Psoas muscle (tissue), 7 donors: ENCODE measurements at regions not wholly inside any gene's neighbourhood (a gene's known extent, or its start where the extent isn't known, plus 50 kb on each side); places are given as distances from the start of the nearest gene placed in this dataset.
A peak's percentile ranks its signal among the peaks of the same experiment; 100 is the strongest.
"Not testable (repeated sequence)": the region's sequence is repeated elsewhere in the genome, so short reads cannot be mapped to it uniquely, and the experiment has no call there.

Source experiments
- ATAC-seq, 4 donors: fragments of 200-7000 bp; cut with Tn5 transposase; one replicate each; pipeline ENCODE4 v1.9.1; 2020; ENCODE audit warnings: moderate library complexity in 3 of 4, mild to moderate bottlenecking in 2 of 4
- DNase-seq, 2 donors: peaks; one replicate each; pipeline ENCODE4 v3.0.0-alpha.2; 2020
- H3K27ac ChIP-seq: fragments of 200-600 bp; one replicate; pipeline ENCODE4 v1.8.0; 2022
- H3K27me3 ChIP-seq, 3 donors: fragments of 200-600 bp in 1 of 3; one replicate each; pipeline versions ENCODE4 v1.6.1 to v1.8.0; 2013 to 2022; ENCODE audit warnings: low read length in 2 of 3, mild to moderate bottlenecking in 2 of 3, moderate library complexity in 1 of 3; ENCODE audit not compliant: insufficient read depth in 3 of 3
- H3K36me3 ChIP-seq, 2 donors: fragments of 200-600 bp in 1 of 2; one replicate each; pipeline versions ENCODE4 v1.6.1 to v1.8.0; 2013 to 2022; ENCODE audit warnings: low read depth in 1 of 2, mild to moderate bottlenecking in 1 of 2, moderate library complexity in 1 of 2; ENCODE audit not compliant: insufficient read depth in 1 of 2
- H3K4me1 ChIP-seq: fragments of 200-600 bp; one replicate; pipeline ENCODE4 v1.8.0; 2022
- H3K4me3 ChIP-seq: fragments of 200-600 bp; one replicate; pipeline ENCODE4 v1.8.0; 2022; ENCODE audit warnings: mild to moderate bottlenecking
- H3K9me3 ChIP-seq: fragments of 200-600 bp; one replicate; pipeline ENCODE4 v1.8.0; 2022
- WGBS, 3 donors: extraction: QIAGEN DNeasy Blood & Tissue Kit; methylation state at CpG; one replicate each; pipeline versions ENCODE4 v1.1.6 to v1.1.7; 2013; 5-methylcytosine and 5-hydroxymethylcytosine counted together
- intact Hi-C, 2 donors: fragments of 100-400 bp; cut with DNase I; formaldehyde crosslinking; loops; one replicate each; pipeline versions ENCODE4 v1.11.0 to v1.14.2; 2022
- TF ChIP-seq, protein P1 (sequence below): fragments of 200-600 bp; IDR thresholded peaks from one replicate; pipeline ENCODE4 v1.8.0; 2022; ENCODE audit warnings: antibody characterized with exemption
- donor health status: healthy with polysubstance abuse.
- donor health status: DM: no; HTN: no; CAD: no; lungs with moderate emphysema.
- donor health status: Bipolar disorder and iron deficiency.
- donor health status: healthy.
- donor health status: DM: yes; HTN: yes; CAD: no.
- donor health status: DM: no; HTN: no; CAD: no.
- donor health status: DM: yes; HTN: yes; CAD: no.

DNA sequence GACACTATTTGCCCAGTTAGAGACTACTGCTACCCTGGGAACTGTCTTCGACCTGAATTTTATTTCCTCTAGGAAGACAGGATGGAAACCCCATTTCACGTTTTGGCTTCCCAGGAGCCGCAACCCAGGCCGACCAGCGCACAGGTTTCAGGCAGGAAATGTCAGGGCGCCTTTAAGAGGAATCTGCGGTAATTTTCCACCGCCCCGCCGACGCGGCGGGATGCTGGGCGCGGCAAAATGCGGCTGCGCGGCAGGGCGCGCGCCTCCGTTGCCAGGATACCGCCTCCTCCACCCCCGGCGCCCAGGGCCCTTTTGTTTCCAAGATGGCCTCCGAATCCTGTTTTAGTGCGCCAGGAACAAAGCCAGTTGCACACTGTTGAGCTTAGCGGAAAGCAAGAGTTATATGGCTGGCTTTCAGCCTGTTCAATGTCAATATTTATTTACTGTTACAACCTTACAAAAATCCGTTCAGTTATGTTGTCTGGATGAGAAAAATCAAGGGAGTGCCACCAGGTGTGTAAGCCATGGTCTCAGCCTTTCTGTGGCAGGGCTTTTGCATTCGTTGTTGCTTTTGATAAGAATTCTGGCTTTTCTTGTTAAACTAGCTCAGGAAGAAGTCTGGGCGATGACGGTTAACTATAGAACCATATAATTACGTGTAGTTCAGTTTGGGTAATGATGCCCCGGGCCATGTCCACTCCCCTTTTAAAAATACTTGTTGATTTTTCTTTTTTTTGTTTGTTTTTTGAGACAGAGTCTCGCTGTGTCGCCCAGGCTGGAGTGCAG lies 79.7 kb upstream of the CHD2 start:
- WGBS, 3 donors = 12 to 14% (median 13%) methylated on average over 35 to 36 of the region's 36 CpGs
- Histone ChIP-seq H3K36me3 (no peaks in the 10 kb centered on the region), H3K4me3 (peak overlapping the region; percentile 62), H3K4me1 (peaks cover 12% of the 10 kb centered on the region), H3K27me3 (no peaks in the 10 kb centered on the region), H3K9me3 (no peaks in the 10 kb centered on the region), H3K27ac (peak overlapping the region; percentile 84)
- DNase-seq (peak; percentile 91 to 95), ATAC-seq (peak; percentile 95 to 98 (median 97))
- intact Hi-C loops = no loop called here
- TF ChIP-seq, protein P1, sequence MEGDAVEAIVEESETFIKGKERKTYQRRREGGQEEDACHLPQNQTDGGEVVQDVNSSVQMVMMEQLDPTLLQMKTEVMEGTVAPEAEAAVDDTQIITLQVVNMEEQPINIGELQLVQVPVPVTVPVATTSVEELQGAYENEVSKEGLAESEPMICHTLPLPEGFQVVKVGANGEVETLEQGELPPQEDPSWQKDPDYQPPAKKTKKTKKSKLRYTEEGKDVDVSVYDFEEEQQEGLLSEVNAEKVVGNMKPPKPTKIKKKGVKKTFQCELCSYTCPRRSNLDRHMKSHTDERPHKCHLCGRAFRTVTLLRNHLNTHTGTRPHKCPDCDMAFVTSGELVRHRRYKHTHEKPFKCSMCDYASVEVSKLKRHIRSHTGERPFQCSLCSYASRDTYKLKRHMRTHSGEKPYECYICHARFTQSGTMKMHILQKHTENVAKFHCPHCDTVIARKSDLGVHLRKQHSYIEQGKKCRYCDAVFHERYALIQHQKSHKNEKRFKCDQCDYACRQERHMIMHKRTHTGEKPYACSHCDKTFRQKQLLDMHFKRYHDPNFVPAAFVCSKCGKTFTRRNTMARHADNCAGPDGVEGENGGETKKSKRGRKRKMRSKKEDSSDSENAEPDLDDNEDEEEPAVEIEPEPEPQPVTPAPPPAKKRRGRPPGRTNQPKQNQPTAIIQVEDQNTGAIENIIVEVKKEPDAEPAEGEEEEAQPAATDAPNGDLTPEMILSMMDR = no peak

DNA sequence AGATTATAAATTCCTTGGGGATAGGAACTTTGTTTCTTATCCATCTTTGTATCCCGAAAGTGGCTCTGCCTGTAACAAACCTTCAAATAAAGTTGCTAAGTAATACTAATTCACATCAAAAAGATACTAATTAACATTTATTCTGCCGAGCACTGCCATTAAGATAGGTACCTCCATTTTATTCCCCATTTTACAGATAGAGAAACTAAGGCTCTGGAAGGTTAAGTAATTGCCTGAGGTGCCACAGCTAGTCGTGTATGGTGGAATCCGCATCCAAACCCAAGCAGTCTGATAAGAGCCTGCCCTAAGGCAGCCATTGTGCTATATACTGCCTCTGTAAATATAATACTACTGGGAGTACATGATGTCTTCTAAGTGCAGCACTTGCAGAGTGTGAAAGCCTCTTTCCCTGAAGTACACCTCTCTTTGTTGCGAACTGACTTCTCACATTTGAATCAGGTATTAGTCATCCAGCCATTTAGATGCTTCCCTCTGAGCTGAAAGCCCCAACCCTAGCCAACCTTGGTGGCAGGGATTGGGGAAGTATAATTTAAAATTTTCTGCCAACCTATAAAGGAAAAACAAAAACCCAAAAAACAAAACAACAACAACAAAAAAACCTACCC lies 78.5 kb upstream of the CHD2 start:
- Histone ChIP-seq H3K4me3 (no peak overlapping the region), H3K27me3 (no peaks in the 10 kb centered on the region), H3K4me1 (peaks cover 12% of the 10 kb centered on the region), H3K27ac (no peak overlapping the region), H3K36me3 (no peaks in the 10 kb centered on the region), H3K9me3 (no peaks in the 10 kb centered on the region)
- TF ChIP-seq, protein P1 = no peak
- intact Hi-C loops = no loop called here
- ATAC-seq = peak in 1 of 4 donors; percentile 45
- no peak for DNase-seq
- WGBS, 3 donors = 90 to 96% (median 94%) methylated on average over 5 of the region's 5 CpGs

DNA sequence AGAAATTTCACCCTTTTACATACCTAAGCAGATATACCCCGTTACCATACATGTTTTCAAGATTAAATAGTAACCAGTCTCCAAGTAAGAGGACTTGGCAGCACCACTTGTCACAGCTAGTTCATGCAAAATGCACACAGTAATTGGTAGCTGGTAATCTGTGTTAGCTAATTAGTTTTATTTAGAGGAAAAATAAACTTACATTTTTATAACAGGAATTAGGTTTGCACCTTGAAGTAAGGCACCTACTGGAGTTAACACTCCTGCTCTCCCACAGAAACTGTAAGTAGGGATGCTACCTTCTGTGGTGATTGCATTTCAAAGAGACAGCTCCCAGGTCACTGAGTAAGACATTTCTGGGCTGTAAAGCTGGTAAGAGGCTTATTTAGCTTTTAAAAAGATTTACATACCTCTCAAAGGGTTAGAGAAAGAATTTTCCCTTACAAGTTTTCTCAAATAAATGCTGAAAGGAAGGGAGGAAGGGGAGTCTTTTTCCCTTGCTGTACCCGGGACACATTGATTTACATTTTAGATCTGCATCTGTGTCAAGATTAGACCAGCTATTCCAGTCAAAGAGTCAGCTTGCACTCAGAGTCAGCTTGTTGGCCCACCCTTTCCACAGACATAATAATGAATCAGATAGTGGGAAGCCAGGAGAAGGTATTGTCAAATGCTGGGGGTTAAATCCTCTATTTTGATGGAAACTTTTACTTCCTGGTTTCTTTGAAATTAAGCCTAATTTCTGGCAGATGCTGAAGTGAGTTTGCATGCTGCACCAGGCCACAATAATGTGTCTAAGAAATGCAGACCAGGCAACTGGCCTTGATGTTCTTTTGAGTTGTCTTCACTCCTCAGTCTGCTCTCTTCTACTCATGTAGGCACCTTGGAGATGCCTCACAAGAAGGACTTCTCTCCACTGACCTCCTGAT lies 77.6 kb upstream of the CHD2 start:
- H3K4me3 ChIP-seq = no peak overlapping the region
- no peak for ATAC-seq
- no peaks in the 10 kb centered on the region for H3K27me3 ChIP-seq
- H3K27ac ChIP-seq = no peak overlapping the region
- intact Hi-C loops = no loop called here
- H3K4me1 ChIP-seq = peaks cover 9% of the 10 kb centered on the region
- no peak for DNase-seq
- no peaks in the 10 kb centered on the region for H3K36me3 ChIP-seq
- TF ChIP-seq, protein P1 = no peak
- H3K9me3 ChIP-seq = no peaks in the 10 kb centered on the region
- 46 to 53% (median 53%) methylated on average over 2 of the region's 2 CpGs for WGBS, 3 donors

DNA sequence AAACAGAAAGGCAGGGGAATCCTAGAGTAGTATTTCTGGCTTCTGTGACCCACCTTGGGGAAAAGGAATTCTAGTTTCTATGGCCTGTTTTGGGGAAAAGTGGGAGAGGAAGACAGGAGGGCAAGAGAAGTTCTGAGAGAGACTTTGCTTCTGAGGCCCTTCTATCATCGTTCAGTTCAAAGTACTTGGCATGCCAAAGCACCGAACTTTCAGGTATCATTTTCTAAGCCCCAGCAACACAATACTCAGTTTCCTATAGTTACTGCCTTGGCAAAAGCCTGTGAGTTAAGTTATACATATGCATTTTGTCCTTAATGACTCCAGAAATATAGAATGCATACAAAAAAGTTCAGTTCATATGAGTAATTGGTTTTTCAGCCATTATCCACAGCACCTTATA lies 74.1 kb upstream of the CHD2 start:
- WGBS, 3 donors = 32 to 68% (median 37%) methylated on average over 2 of the region's 2 CpGs
- H3K4me1 ChIP-seq = peaks cover 13% of the 10 kb centered on the region
- DNase-seq = no peak
- no peaks in the 10 kb centered on the region for H3K9me3 ChIP-seq
- TF ChIP-seq, protein P1 = no peak
- intact Hi-C loops = no loop called here
- no peaks in the 10 kb centered on the region for H3K36me3 ChIP-seq
- no peak overlapping the region for H3K4me3 ChIP-seq
- ATAC-seq = no peak
- no peak overlapping the region for H3K27ac ChIP-seq
- H3K27me3 ChIP-seq = no peaks in the 10 kb centered on the region

DNA sequence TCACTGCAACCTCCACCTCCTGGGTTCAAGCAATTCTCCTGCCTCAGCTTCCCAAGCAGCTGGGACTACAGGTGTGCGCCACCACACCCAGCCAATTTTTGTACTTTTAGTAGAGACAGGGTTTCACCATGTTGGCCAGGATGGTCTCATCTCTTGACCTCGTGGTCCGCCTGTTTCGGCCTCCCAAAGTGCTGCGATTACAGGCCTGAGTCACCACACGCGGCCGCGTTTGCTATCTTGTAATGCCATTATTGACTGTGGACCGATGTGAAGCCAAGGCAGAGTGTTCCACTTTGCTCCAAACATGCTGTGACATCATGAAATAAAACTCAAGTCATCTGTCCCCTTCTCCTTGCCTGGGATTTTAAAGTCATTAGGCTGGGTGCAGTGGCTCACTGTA lies 72.1 kb upstream of the CHD2 start:
- H3K27me3 ChIP-seq, H3K36me3 ChIP-seq, H3K9me3 ChIP-seq, intact Hi-C loops, DNase-seq, ATAC-seq, H3K4me3 ChIP-seq, H3K27ac ChIP-seq: not testable (repeated sequence)
- H3K4me1 ChIP-seq = peaks cover 27% of the 10 kb centered on the region
- WGBS, 3 donors = 96 to 99% (median 97%) methylated on average over 10 of the region's 10 CpGs
